H1 (cell line): ENCODE measurements at regions not wholly inside any gene's neighbourhood (a gene's known extent, or its start where the extent isn't known, plus 50 kb on each side); places are given as distances from the start of the nearest gene placed in this dataset.

Experiments
- ATF3 ChIP-seq: IDR thresholded peaks from 2 replicates; pipeline ENCODE4 v1.6.1; 2011; ENCODE audit warnings: low read depth, mild to moderate bottlenecking, low read length; ENCODE audit not compliant: insufficient read depth
- CBX8 ChIP-seq: fragments of 300-800, 300-1000 bp; sonication (generic); IDR thresholded peaks from 2 replicates; pipeline ENCODE4 v1.7.1; 2016; ENCODE audit warnings: low read depth, low read length, borderline replicate concordance
- CHD7 ChIP-seq: fragments of 300-600 bp; sonication (generic); IDR thresholded peaks from 2 replicates; pipeline ENCODE4 v1.7.1; 2012; ENCODE audit warnings: low read length, moderate library complexity, mild to moderate bottlenecking, inconsistent platforms; ENCODE audit not compliant: insufficient replicate concordance
- RFX5 ChIP-seq: IDR thresholded peaks from 2 replicates; pipeline ENCODE4 v1.6.1; 2011; ENCODE audit warnings: low read depth, low read length, improper control_type of control experiment, borderline replicate concordance
- SIRT6 ChIP-seq: IDR thresholded peaks from one replicate; pipeline ENCODE4 v1.7.1; 2012; ENCODE audit warnings: low read length, inconsistent platforms
- TAF7 ChIP-seq: optimal IDR thresholded peaks from 2 replicates; pipeline ENCODE3; 2011; ENCODE audit warnings: low read depth, mild to moderate bottlenecking, inconsistent platforms, low read length, moderate library complexity, borderline replicate concordance
- USF2 ChIP-seq: IDR thresholded peaks from 2 replicates; pipeline ENCODE4 v1.6.1; 2011; ENCODE audit warnings: low read length, improper control_type of control experiment
- TF ChIP-seq, protein P1 (sequence below): IDR thresholded peaks from 2 replicates; pipeline ENCODE4 v1.6.1; 2012; ENCODE audit warnings: low read length, inconsistent platforms

DNA sequence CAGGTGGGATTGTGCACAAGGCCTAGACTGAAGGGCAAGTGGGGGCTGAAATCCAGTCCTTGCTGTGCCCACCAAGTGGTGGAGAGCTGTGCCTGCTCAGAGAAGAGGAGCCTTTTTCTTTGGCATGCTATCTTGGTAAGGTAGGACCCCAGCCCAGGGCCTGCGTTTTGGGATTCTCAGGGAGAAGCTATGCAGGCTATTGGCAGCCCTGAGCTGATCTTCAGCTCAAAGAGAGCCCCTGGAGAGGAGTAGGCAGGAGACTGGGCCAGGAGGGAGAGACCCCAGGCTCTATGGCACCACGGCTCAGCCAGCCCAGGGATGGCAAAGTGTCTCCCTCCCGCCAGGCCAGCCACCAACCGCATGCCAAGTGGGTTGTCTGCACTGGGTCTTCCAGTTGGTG lies 119.2 kb upstream of the PCBD1 start (continued):
- no peak for TF ChIP-seq CHD7
- no peak for TF ChIP-seq CBX8
- TF ChIP-seq USF2: no peak
- no peak for TF ChIP-seq SIRT6
- no peak for TF ChIP-seq ATF3
- no peak for TF ChIP-seq TAF7
- TF ChIP-seq, protein P1, sequence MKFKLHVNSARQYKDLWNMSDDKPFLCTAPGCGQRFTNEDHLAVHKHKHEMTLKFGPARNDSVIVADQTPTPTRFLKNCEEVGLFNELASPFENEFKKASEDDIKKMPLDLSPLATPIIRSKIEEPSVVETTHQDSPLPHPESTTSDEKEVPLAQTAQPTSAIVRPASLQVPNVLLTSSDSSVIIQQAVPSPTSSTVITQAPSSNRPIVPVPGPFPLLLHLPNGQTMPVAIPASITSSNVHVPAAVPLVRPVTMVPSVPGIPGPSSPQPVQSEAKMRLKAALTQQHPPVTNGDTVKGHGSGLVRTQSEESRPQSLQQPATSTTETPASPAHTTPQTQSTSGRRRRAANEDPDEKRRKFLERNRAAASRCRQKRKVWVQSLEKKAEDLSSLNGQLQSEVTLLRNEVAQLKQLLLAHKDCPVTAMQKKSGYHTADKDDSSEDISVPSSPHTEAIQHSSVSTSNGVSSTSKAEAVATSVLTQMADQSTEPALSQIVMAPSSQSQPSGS: no peak
- TF ChIP-seq RFX5: no peak
